H1 (cell line): ENCODE measurements at regions not wholly inside any gene's neighbourhood (a gene's known extent, or its start where the extent isn't known, plus 50 kb on each side); places are given as distances from the start of the nearest gene placed in this dataset.

Source experiments
- ATF3 ChIP-seq: IDR thresholded peaks from 2 replicates; pipeline ENCODE4 v1.6.1; 2011; ENCODE audit warnings: low read depth, mild to moderate bottlenecking, low read length; ENCODE audit not compliant: insufficient read depth
- CTCF ChIP-seq, 3 experiments: IDR thresholded peaks; 1 replicate in 2 of 3; 2 replicates in 1 of 3; pipeline versions ENCODE4 v1.5.1 to v1.6.1; 2011; ENCODE audit warnings: low read length in 3 of 3, mild to moderate bottlenecking in 3 of 3, inconsistent platforms in 2 of 3, low read depth in 1 of 3, moderate library complexity in 1 of 3; ENCODE audit not compliant: insufficient read depth in 1 of 3; ENCODE audit errors: control extremely low read depth in 1 of 3
- EZH2 ChIP-seq: fragments of 200-600 bp; sonication (generic); IDR thresholded peaks from 2 replicates; pipeline ENCODE4 v1.7.1; 2012; ENCODE audit warnings: low read depth, mild to moderate bottlenecking, moderate library complexity, low read length, inconsistent platforms; ENCODE audit not compliant: severe bottlenecking
- HDAC2 ChIP-seq, 2 experiments: fragments of 300-600 bp in 1 of 2; sonication (generic) in 1 of 2; IDR thresholded peaks; 2 replicates each; pipeline ENCODE4 v1.6.1; 2011 to 2012; ENCODE audit warnings: low read depth in 2 of 2, low read length in 2 of 2, mild to moderate bottlenecking in 2 of 2, moderate library complexity in 2 of 2, borderline replicate concordance in 1 of 2, inconsistent platforms in 1 of 2
- JUN ChIP-seq: IDR thresholded peaks from 2 replicates; pipeline ENCODE4 v1.6.1; 2011; ENCODE audit warnings: low read depth, mild to moderate bottlenecking, improper control_type of control experiment, low read length
- JUND ChIP-seq: IDR thresholded peaks from 2 replicates; pipeline ENCODE4 v1.6.1; 2011; ENCODE audit warnings: mild to moderate bottlenecking, improper control_type of control experiment, low read length
- NRF1 ChIP-seq: IDR thresholded peaks from 2 replicates; pipeline ENCODE4 v1.6.1; 2011; ENCODE audit warnings: mild to moderate bottlenecking, low read depth, low read length, improper control_type of control experiment
- POLR2A ChIP-seq, 2 experiments: IDR thresholded peaks; 1 replicate in 1 of 2; 2 replicates in 1 of 2; pipeline ENCODE4 v1.6.1; 2011; ENCODE audit warnings: low read depth in 2 of 2, low read length in 2 of 2, mild to moderate bottlenecking in 2 of 2; ENCODE audit errors: control extremely low read depth in 1 of 2
- POLR2AphosphoS5 ChIP-seq: IDR thresholded peaks from 2 replicates; pipeline ENCODE4 v1.6.1; 2011; ENCODE audit warnings: low read depth, low read length
- SIN3A ChIP-seq, 2 experiments: IDR thresholded peaks in 1 of 2; conservative IDR thresholded peaks in 1 of 2; 2 replicates each; pipeline ENCODE4 v1.6.1; 2011 to 2012; ENCODE audit warnings: low read length in 2 of 2, improper control_type of control experiment in 1 of 2, low read depth in 1 of 2, mild to moderate bottlenecking in 1 of 2
- SRF ChIP-seq: IDR thresholded peaks from 2 replicates; pipeline ENCODE4 v1.6.1; 2011; ENCODE audit warnings: mild to moderate bottlenecking, low read depth, low read length, moderate library complexity
- TAF1 ChIP-seq: IDR thresholded peaks from 2 replicates; pipeline ENCODE4 v1.6.1; 2011; ENCODE audit warnings: mild to moderate bottlenecking, low read depth, low read length
- YY1 ChIP-seq: IDR thresholded peaks from 2 replicates; pipeline ENCODE4 v1.6.1; 2011; ENCODE audit warnings: low read depth, mild to moderate bottlenecking, low read length
- TF ChIP-seq, protein P1 (sequence below): IDR thresholded peaks from 2 replicates; pipeline ENCODE4 v1.6.1; 2012; ENCODE audit warnings: low read length, inconsistent platforms

GRCh38 chr1:87739704-87740103 is 411.0 kb downstream of the LMO4 start:
- TF ChIP-seq POLR2A (IDR thresholded peaks at IDR 0.05; ENCODE audit: control extremely low read depth in 1 of 2, low read depth in 2 of 2, low read length in 2 of 2) (no peak), CTCF (IDR thresholded peaks at IDR 0.05; ENCODE audit: control extremely low read depth in 1 of 3, insufficient read depth in 1 of 3, low read depth in 1 of 3, low read length in 3 of 3) (no peak), TAF1 (no peak), YY1 (no peak), JUND (no peak), ATF3 (no peak), HDAC2 (IDR thresholded peaks at IDR 0.05; ENCODE audit: borderline replicate concordance in 1 of 2, low read depth in 2 of 2, low read length in 2 of 2) (no peak), EZH2 (no peak), SRF (no peak), JUN (no peak), POLR2AphosphoS5 (no peak), NRF1 (no peak), SIN3A (conservative IDR thresholded peaks at IDR 0.05 in 1 of 2, IDR thresholded peaks at IDR 0.05 in 1 of 2; ENCODE audit: low read depth in 1 of 2, low read length in 2 of 2) (no peak)
- TF ChIP-seq, protein P1, sequence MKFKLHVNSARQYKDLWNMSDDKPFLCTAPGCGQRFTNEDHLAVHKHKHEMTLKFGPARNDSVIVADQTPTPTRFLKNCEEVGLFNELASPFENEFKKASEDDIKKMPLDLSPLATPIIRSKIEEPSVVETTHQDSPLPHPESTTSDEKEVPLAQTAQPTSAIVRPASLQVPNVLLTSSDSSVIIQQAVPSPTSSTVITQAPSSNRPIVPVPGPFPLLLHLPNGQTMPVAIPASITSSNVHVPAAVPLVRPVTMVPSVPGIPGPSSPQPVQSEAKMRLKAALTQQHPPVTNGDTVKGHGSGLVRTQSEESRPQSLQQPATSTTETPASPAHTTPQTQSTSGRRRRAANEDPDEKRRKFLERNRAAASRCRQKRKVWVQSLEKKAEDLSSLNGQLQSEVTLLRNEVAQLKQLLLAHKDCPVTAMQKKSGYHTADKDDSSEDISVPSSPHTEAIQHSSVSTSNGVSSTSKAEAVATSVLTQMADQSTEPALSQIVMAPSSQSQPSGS, result no peak
